Erythroblast (primary cell): ENCODE measurements at regions not wholly inside any gene's neighbourhood (a gene's known extent, or its start where the extent isn't known, plus 50 kb on each side); places are given as distances from the start of the nearest gene placed in this dataset.

Experiments used
- GATA1 ChIP-seq: IDR thresholded peaks from 2 replicates; pipeline ENCODE4 v1.6.1; 2011; ENCODE audit warnings: low read depth, mild to moderate bottlenecking, control low read depth, low read length, moderate library complexity
- POLR2A ChIP-seq: IDR thresholded peaks from 2 replicates; pipeline ENCODE4 v1.6.1; 2011; ENCODE audit warnings: mild to moderate bottlenecking, low read length

GRCh38 chr2:187274146-187274545, 173.9 kb downstream of the CALCRL start:
- TF ChIP-seq POLR2A (no peak), GATA1 (no peak)
